Panc1 (cell line): ENCODE measurements at regions not wholly inside any gene's neighbourhood (a gene's known extent, or its start where the extent isn't known, plus 50 kb on each side); places are given as distances from the start of the nearest gene placed in this dataset.

Source experiments
- ATAC-seq: fragments of 200-7000 bp; cut with Tn5 transposase; 2 replicates; pipeline ENCODE4 v1.9.1; 2020; ENCODE audit warnings: mild to moderate bottlenecking, moderate library complexity
- BruUV-seq: library from RNA; stranded (reverse); fragments of 400-500 nt; replicated peaks from 2 replicates; lab custom pipeline; 2021; lab: Mats Ljungman, UMichigan
- CTCF ChIA-PET: fragments of 300-600 bp; sonication (Branson Sonifier 250); formaldehyde crosslinking; loops from one replicate; lab custom pipeline; 2022; ENCODE audit warnings: antibody characterized with exemption; lab: Charles Lee
- POLR2A ChIA-PET: fragments of 300-600 bp; sonication (Branson Sonifier 250); formaldehyde crosslinking; loops from one replicate; lab custom pipeline; 2022; ENCODE audit warnings: antibody characterized with exemption; lab: Charles Lee
- DNase-seq: peaks from one replicate; pipeline ENCODE4 v3.0.0-alpha.2; 2010; ENCODE audit warnings: low read depth, low spot score
- H3K27ac ChIP-seq: 2 replicates; pipeline ENCODE4 v1.5.1; 2011; ENCODE audit warnings: mild to moderate bottlenecking, low read length, inconsistent platforms
- H3K27me3 ChIP-seq: fragments of 200-500 bp; sonication (Bioruptor generic); 2 replicates; pipeline ENCODE4 v1.6.0; 2014; ENCODE audit warnings: low read length, inconsistent platforms; ENCODE audit not compliant: control insufficient read depth, insufficient read depth
- H3K36me3 ChIP-seq: fragments of 200-500 bp; sonication (Bioruptor generic); 2 replicates; pipeline ENCODE4 v1.5.1; 2014; ENCODE audit warnings: inconsistent platforms, mild to moderate bottlenecking, low read length, moderate library complexity; ENCODE audit not compliant: control insufficient read depth, insufficient read depth
- H3K4me1 ChIP-seq: 2 replicates; pipeline ENCODE4 v1.5.1; 2011; ENCODE audit warnings: inconsistent platforms, mild to moderate bottlenecking, low read length, moderate library complexity; ENCODE audit not compliant: control insufficient read depth, insufficient read depth
- H3K4me3 ChIP-seq, 2 experiments: 2 replicates each; pipeline ENCODE4 v1.5.1; 2011 to 2012; ENCODE audit warnings: low read depth in 2 of 2, low read length in 2 of 2, mild to moderate bottlenecking in 2 of 2, inconsistent platforms in 1 of 2, moderate library complexity in 1 of 2
- H3K9me3 ChIP-seq: fragments of 200-500 bp; sonication (Bioruptor generic); 2 replicates; pipeline ENCODE4 v1.5.1; 2014; ENCODE audit warnings: low read depth, mild to moderate bottlenecking, inconsistent platforms, low read length, moderate library complexity; ENCODE audit not compliant: control insufficient read depth, insufficient read depth
- CTCF ChIP-seq: fragments of 450-650 bp; IDR thresholded peaks from 2 replicates; pipeline ENCODE4 v1.5.1; 2017; ENCODE audit warnings: mild to moderate bottlenecking
- POLR2AphosphoS5 ChIP-seq: IDR thresholded peaks from 2 replicates; pipeline ENCODE4 v1.6.1; 2012; ENCODE audit warnings: mild to moderate bottlenecking, low read depth, low read length, moderate library complexity
- REST ChIP-seq, 2 experiments: IDR thresholded peaks; 2 replicates each; pipeline ENCODE4 v1.6.1; 2011 to 2012; ENCODE audit warnings: low read depth in 2 of 2, control low read depth in 1 of 2, low read length in 1 of 2, mild to moderate bottlenecking in 1 of 2, moderate library complexity in 1 of 2; ENCODE audit not compliant: insufficient read depth in 1 of 2
- SIN3A ChIP-seq: IDR thresholded peaks from 2 replicates; pipeline ENCODE4 v1.6.1; 2012; ENCODE audit warnings: low read depth, mild to moderate bottlenecking, low read length, moderate library complexity, borderline replicate concordance; ENCODE audit not compliant: insufficient read depth
- TCF7L2 ChIP-seq: IDR thresholded peaks from 2 replicates; pipeline ENCODE4 v1.6.1; 2011; ENCODE audit warnings: mild to moderate bottlenecking, low read depth, low read length, inconsistent platforms
- in situ Hi-C: cut with HindIII; loops from 2 replicates; pipeline ENCODE4 v1.10.0; 2016; ENCODE audit warnings: low sequenced_read_pairs, low pct_unique_long_range_greater_than_20kb
- intact Hi-C: fragments of 100-400 bp; cut with micrococcal nuclease; formaldehyde crosslinking; loops from one replicate; pipeline ENCODE4 v1.10.0; 2022; ENCODE audit not compliant: unreplicated experiment

- H3K4me1 ChIP-seq = no peaks in the 10 kb centered on the region
- no peaks in the 10 kb centered on the region for H3K36me3 ChIP-seq
- TF ChIP-seq TCF7L2 (no peak), REST (IDR thresholded peaks at IDR 0.05; ENCODE audit: insufficient read depth in 1 of 2, low read depth in 2 of 2, low read length in 1 of 2) (no peak), CTCF (no peak), SIN3A (no peak), POLR2AphosphoS5 (no peak)
- ATAC-seq (no peak), DNase-seq (no peak)
- no peak overlapping the region for H3K4me3 ChIP-seq
- H3K27ac ChIP-seq = no peak overlapping the region
- no TSS peak for BruUV-seq
- H3K9me3 ChIP-seq = no peaks in the 10 kb centered on the region
- intact Hi-C loops = no loop called here
- ChIA-PET POLR2A (no interaction called here), CTCF (interaction anchor here (0.6 kb wide), 1 partner anchor 1186 kb away, joined by 3 read pairs; no protein-coding TSS in a partner anchor)
- H3K27me3 ChIP-seq = peaks cover 3% of the 10 kb centered on the region; the same call in 1 of the 2 replicates
- in situ Hi-C loops = no loop called here
Measured at GRCh38 chr5:77558266-77558665, 66.2 kb upstream of the WDR41 start.

GRCh38 chr5:77550406-77550805, 58.3 kb upstream of the WDR41 start:
- POLR2A ChIA-PET = no interaction called here
- DNase-seq = no peak
- CTCF ChIA-PET = no interaction called here
- Histone ChIP-seq H3K4me1 (no peaks in the 10 kb centered on the region), H3K36me3 (no peaks in the 10 kb centered on the region), H3K27me3 (no peaks in the 10 kb centered on the region; the same call in 1 of the 2 replicates), H3K27ac (no peak overlapping the region), H3K4me3 (no peak overlapping the region), H3K9me3 (no peaks in the 10 kb centered on the region)
- BruUV-seq = no TSS peak
- in situ Hi-C loops (no loop called here), intact Hi-C loops (no loop called here)
- ATAC-seq = no peak
- no peak for TF ChIP-seq REST (IDR thresholded peaks at IDR 0.05; ENCODE audit: insufficient read depth in 1 of 2, low read depth in 2 of 2, low read length in 1 of 2)
- TF ChIP-seq TCF7L2 = no peak
- TF ChIP-seq SIN3A = no peak
- TF ChIP-seq CTCF = no peak
- TF ChIP-seq POLR2AphosphoS5 = no peak
